Stimulated activated CD8-positive, alpha-beta memory T cell treated with anti-CD3 and anti-CD28 coated beads, Interleukin-7, amount 100 ng/mL, for 48 hours (primary cell): ENCODE measurements at regions not wholly inside any gene's neighbourhood (a gene's known extent, or its start where the extent isn't known, plus 50 kb on each side); places are given as distances from the start of the nearest gene placed in this dataset.
"Not testable (repeated sequence)": the region's sequence is repeated elsewhere in the genome, so short reads cannot be mapped to it uniquely, and the experiment has no call there.

Source experiments
- DNase-seq, 2 donors: peaks; one replicate each; pipeline ENCODE4 v3.0.0-alpha.2; 2020; ENCODE audit warnings: low read depth in 1 of 2; ENCODE audit errors: extremely low read depth in 1 of 2

DNA sequence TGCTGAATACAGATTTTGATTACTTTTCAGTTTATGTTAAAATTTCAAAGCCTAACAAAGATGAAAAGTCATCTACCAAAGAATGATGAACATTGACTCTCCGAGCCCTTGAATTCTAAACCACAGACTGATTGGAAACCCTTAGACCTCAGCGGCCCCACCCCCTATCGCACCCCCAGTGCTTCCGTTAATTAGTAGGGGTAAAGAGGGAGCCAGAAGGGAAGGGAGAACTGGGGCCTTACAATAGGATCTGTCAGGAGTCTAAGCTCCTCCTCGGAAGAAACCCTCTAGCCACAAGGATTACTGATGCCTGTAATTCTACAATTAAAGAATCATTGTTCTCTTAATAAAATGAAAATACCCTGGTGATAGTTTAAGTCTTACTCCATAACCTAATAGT lies 79.7 kb upstream of the JARID2 start:
- no peak for DNase-seq

- no peak for DNase-seq
Observed at GRCh38 chr6:15170126-15170525, 75.7 kb upstream of the JARID2 start.

DNA sequence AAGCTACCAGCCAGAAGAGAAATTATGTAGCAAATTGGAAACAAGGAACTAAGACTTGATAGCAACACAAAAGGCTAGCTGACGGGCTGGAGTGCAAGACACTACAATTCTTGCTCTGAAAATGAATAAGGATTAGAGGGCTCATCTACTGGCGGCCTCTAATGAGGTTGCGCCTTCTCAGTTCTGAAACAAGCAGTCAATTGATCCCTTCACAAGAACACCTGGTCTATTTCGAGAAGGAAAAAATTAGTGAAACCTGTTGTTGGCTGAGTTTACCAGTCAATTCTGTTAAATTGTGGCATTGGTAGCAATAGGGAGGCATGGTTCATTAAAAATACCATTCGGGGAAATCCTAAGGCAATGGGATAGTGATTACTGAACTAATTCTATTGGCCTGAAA lies 74.8 kb upstream of the JARID2 start:
- no peak for DNase-seq

DNA sequence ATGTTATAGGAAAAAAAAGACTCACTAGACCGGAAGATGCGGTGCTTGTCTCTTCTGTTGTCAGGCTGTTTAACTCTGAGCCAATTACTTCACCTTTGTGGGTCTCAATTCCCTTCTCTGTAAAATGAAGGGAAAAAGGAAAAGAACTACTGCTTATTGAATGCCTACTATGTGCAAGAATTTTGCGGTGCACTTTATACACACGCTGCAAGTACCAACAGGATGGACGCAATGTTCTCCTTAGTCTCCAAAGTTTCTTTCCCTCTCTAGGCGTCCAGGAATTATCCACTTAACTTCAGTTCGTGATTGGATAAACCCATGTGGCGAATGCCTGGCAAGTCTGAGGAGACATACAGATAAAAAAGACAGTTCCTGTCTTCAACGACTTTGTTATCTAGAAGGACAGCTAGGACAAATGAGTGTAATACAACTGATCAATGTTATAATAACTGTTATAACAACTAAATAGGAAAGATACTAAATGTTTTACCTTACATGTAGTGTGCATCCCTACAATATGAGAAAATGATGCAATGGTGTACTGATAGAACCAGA lies 69.0 kb upstream of the JARID2 start:
- DNase-seq: no peak

DNA sequence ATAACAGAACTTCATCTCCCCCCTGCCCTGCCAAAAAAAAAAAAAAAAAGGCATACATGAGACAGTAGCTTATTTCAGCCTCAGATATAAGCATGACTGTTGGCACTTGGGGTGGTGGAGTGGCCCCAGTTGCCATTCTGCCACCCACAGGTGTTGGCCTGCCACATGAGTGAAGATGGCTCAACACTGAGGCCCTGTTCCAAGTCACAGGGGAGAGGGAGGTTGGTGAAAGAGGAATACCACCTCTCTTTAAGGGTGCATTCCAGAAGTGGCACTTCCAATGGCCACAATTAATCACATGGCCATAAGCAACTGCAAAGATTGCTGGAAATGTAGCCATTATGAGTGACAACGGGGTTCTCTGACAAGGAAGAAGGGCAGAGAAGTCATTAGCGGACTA lies 61.9 kb upstream of the JARID2 start:
- peak in 1 of 2 donors; percentile 15 for DNase-seq

- DNase-seq: peak in 1 of 2 donors; percentile 25
Observed at GRCh38 chr6:15184441-15184861, 61.4 kb upstream of the JARID2 start.

- not testable (repeated sequence) for DNase-seq
Observed at GRCh38 chr6:15185111-15185510, 60.8 kb upstream of the JARID2 start.

GRCh38 chr6:15193451-15193850 lies 52.4 kb upstream of the JARID2 start:
- DNase-seq: not testable (repeated sequence)

DNA sequence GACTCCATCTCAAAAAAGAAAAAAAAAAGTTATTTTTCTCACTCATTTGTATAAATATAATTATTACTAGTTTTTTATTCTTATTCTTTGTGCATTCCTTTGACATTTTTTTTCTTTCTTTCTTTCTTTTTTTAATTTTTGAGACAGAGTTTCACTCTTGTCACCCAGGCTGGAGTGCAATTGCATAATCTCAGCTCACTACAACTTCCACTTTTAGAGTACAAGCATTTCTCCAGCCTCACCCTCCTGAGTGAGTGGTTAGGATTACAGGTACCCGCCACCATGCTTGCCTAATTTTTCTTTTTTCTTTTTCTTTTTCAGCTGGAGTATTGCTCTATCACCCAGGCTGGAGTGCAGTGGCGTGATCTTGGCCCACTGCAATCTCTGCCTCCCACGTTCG lies 51.4 kb upstream of the JARID2 start:
- no peak for DNase-seq
